SJSA1 (cell line): ENCODE measurements at regions not wholly inside any gene's neighbourhood (a gene's known extent, or its start where the extent isn't known, plus 50 kb on each side); places are given as distances from the start of the nearest gene placed in this dataset.

Experiments
- DNase-seq, 2 experiments: peaks; one replicate each; pipeline ENCODE4 v3.0.0-alpha.2; 2015 to 2020; ENCODE audit warnings: low spot score in 2 of 2, low read depth in 1 of 2
- H3K27ac ChIP-seq: fragments of 250-450 bp; sonication (Bioruptor Pico); 2 replicates; pipeline ENCODE4 v1.5.1; 2020; ENCODE audit warnings: mild to moderate bottlenecking, moderate library complexity
- H3K27me3 ChIP-seq: fragments of 250-450 bp; sonication (Bioruptor Pico); replicated peaks from 2 replicates; pipeline ENCODE4 v1.5.1; 2020; ENCODE audit warnings: mild to moderate bottlenecking, moderate library complexity
- H3K36me3 ChIP-seq: fragments of 250-450 bp; sonication (Bioruptor Pico); 2 replicates; pipeline ENCODE4 v1.5.1; 2020; ENCODE audit warnings: mild to moderate bottlenecking
- H3K4me1 ChIP-seq: fragments of 250-450 bp; sonication (Bioruptor Pico); replicated peaks from 2 replicates; pipeline ENCODE4 v1.6.1; 2021; ENCODE audit warnings: mild to moderate bottlenecking
- H3K4me3 ChIP-seq: fragments of 250-450 bp; sonication (Bioruptor Pico); 2 replicates; pipeline ENCODE4 v1.5.1; 2020; ENCODE audit warnings: mild to moderate bottlenecking
- H3K9me3 ChIP-seq: fragments of 250-450 bp; sonication (Bioruptor Pico); replicated peaks from 2 replicates; pipeline ENCODE4 v1.5.1; 2020; ENCODE audit warnings: mild to moderate bottlenecking

DNA sequence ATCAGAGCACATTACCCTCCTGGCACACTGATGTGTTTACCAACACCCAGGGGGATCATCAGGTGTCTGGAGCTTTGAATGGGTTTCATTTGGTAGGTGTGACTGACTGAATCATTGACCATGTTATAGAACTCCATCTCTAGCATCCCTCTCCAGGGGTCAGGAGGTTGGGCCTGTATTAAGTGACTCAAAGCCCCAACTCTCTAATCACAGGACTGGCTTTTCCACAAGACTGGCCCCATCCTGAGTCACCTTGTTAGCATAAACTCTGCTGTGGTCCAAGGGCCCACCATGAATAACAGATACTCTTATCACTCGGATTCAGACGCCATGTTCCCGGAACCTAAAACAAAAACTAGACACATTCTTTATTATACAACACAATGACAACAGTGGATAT is 125.9 kb upstream of the NDUFV2 start:
- Histone ChIP-seq H3K27ac (no peak overlapping the region), H3K27me3 (no peaks in the 10 kb centered on the region), H3K9me3 (no peaks in the 10 kb centered on the region; the same call in 1 of the 2 replicates), H3K36me3 (no peaks in the 10 kb centered on the region), H3K4me3 (no peak overlapping the region), H3K4me1 (peaks cover 28% of the 10 kb centered on the region)
- DNase-seq = no peak

- H3K9me3 ChIP-seq = no peaks in the 10 kb centered on the region; the same call in 1 of the 2 replicates
- no peaks in the 10 kb centered on the region for H3K36me3 ChIP-seq
- no peak overlapping the region for H3K4me3 ChIP-seq
- no peaks in the 10 kb centered on the region for H3K27me3 ChIP-seq
- DNase-seq = no peak
- H3K27ac ChIP-seq = no peak overlapping the region
- H3K4me1 ChIP-seq = peaks cover 33% of the 10 kb centered on the region
Observed at GRCh38 chr18:8977166-8977565, 125.3 kb upstream of the NDUFV2 start.

DNA sequence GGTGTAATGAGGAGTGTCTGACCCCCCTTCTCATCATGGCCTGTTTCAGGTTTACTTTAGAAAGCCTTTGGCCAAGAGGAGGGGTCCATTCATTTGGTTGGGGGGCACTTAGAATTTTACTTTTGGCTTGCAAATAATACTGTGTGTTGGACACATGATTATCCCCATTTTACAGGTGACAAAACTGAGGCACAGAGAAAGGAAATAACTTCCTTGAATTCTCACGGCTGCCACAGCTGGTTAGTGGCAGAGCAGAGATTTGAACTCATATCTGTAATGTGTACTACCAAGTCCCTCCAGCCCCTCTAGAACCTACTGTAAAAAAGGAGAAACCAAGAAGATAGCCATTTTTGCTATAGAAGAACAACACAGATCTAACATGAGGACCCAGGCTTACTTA is 124.8 kb upstream of the NDUFV2 start:
- peaks cover 37% of the 10 kb centered on the region for H3K4me1 ChIP-seq

GRCh38 chr18:8978394-8978793 is 124.1 kb upstream of the NDUFV2 start:
- no peak overlapping the region for H3K27ac ChIP-seq
- peaks cover 40% of the 10 kb centered on the region for H3K4me1 ChIP-seq
- H3K36me3 ChIP-seq = no peaks in the 10 kb centered on the region
- H3K9me3 ChIP-seq = no peaks in the 10 kb centered on the region; the same call in 1 of the 2 replicates
- H3K4me3 ChIP-seq = no peak overlapping the region
- H3K27me3 ChIP-seq = no peaks in the 10 kb centered on the region
- no peak for DNase-seq

More for the DNA sequence above, 124.8 kb upstream of the NDUFV2 start:
- H3K27me3 ChIP-seq = no peaks in the 10 kb centered on the region
- H3K4me3 ChIP-seq = no peak overlapping the region
- no peaks in the 10 kb centered on the region; the same call in 1 of the 2 replicates for H3K9me3 ChIP-seq
- H3K27ac ChIP-seq = no peak overlapping the region
- no peaks in the 10 kb centered on the region for H3K36me3 ChIP-seq
- DNase-seq = no peak

- Histone ChIP-seq H3K4me3 (no peak overlapping the region), H3K9me3 (no peaks in the 10 kb centered on the region; the same call in 1 of the 2 replicates), H3K36me3 (no peaks in the 10 kb centered on the region), H3K27me3 (no peaks in the 10 kb centered on the region), H3K27ac (no peak overlapping the region), H3K4me1 (peaks cover 40% of the 10 kb centered on the region)
- DNase-seq = peak in 1 of 2 experiments; percentile 25
Observed at GRCh38 chr18:8979258-8979988, 123.1 kb upstream of the NDUFV2 start.

- DNase-seq = peak; percentile 73 to 77
- H3K4me3 ChIP-seq = no peak overlapping the region
- no peaks in the 10 kb centered on the region for H3K9me3 ChIP-seq
- no peaks in the 10 kb centered on the region for H3K27me3 ChIP-seq
- H3K36me3 ChIP-seq = no peaks in the 10 kb centered on the region
- peaks cover 40% of the 10 kb centered on the region for H3K4me1 ChIP-seq
- peak overlapping the region; percentile 15 for H3K27ac ChIP-seq
Observed at GRCh38 chr18:8980496-8980895, 122.0 kb upstream of the NDUFV2 start.

- Histone ChIP-seq H3K36me3 (no peaks in the 10 kb centered on the region), H3K27me3 (no peaks in the 10 kb centered on the region), H3K4me3 (no peak overlapping the region), H3K27ac (peak overlapping the region; percentile 15), H3K4me1 (peaks cover 40% of the 10 kb centered on the region), H3K9me3 (no peaks in the 10 kb centered on the region)
- no peak for DNase-seq
Observed at GRCh38 chr18:8980918-8981317, 121.6 kb upstream of the NDUFV2 start.

DNA sequence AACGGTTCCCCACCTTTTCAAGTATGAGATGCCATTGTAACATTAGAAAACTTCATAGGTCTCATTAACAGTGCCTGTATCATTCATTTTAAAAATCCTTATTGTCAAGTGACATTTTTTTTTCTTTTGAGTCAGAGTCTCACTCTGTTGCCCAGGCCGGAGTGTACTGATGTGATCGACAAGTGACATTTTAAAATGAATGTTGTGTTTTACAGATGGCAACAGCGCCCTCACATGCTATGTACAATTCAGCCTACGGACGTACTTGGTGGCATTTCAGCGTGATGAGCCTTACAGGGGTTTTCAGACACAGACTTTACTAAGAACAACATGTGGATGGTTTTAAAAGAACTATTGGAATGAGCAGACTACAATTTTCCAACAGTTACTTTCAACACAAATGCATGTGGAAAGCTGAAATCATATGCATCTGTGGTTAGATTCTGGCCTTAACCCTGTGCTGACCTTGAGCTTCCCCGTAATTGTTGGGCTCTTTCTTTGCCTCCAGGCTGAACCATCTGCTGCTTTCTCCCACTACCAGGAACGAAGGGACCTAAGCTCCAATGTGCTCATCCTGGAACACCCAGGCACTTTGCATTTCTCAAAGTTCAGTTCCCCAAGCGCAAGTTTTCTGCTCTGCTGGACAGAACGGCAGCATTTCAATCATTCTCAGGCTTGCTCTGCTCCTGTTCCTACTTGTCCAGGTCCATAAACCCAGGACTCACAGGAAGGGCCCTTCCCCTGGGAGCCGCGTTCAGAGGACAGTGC is 119.9 kb upstream of the NDUFV2 start:
- H3K4me1 ChIP-seq = peaks cover 40% of the 10 kb centered on the region
- DNase-seq = peak; percentile 61 to 62
- no peaks in the 10 kb centered on the region for H3K27me3 ChIP-seq
- no peaks in the 10 kb centered on the region for H3K36me3 ChIP-seq
- no peak overlapping the region for H3K27ac ChIP-seq
- H3K9me3 ChIP-seq = no peaks in the 10 kb centered on the region
- H3K4me3 ChIP-seq = no peak overlapping the region

- peaks cover 40% of the 10 kb centered on the region for H3K4me1 ChIP-seq
- no peak overlapping the region for H3K27ac ChIP-seq
- no peak overlapping the region for H3K4me3 ChIP-seq
- H3K36me3 ChIP-seq = no peaks in the 10 kb centered on the region
- no peaks in the 10 kb centered on the region for H3K9me3 ChIP-seq
- DNase-seq = no peak
- no peaks in the 10 kb centered on the region for H3K27me3 ChIP-seq
Observed at GRCh38 chr18:8983195-8983594, 119.3 kb upstream of the NDUFV2 start.

DNA sequence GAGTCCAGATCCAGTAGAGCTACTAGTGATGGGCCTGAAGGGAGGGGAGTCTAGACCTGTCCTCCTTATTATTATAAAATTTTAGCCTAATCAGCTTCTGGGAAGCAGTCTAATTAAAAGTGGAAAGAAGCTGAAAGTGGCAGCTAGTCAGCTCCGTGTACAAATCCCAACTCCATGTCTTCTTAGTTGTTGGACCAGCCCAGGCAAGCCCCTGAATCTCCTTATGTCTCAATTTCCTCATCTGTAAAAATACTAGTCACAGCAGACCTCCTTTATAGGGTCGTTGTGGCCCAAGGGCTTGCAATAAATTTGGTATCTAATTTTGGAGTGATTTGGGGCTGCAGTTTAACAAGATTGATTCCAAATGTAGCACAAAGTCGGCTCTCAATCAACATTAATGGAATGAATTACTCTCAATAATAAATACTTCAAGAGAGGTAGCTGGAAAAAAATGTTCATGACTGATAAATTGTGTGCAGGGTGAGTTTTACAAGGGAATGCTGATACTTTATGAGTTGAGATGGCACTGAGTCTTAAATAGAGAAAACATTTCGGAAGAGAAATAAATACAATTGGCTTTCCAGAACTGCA is 118.3 kb upstream of the NDUFV2 start:
- H3K4me1 ChIP-seq = peaks cover 36% of the 10 kb centered on the region
- no peaks in the 10 kb centered on the region for H3K9me3 ChIP-seq
- H3K4me3 ChIP-seq = no peak overlapping the region
- no peak for DNase-seq
- no peaks in the 10 kb centered on the region for H3K36me3 ChIP-seq
- no peaks in the 10 kb centered on the region for H3K27me3 ChIP-seq
- H3K27ac ChIP-seq = no peak overlapping the region

GRCh38 chr18:8987241-8987640 is 115.3 kb upstream of the NDUFV2 start:
- peaks cover 14% of the 10 kb centered on the region for H3K4me1 ChIP-seq
- H3K9me3 ChIP-seq = no peaks in the 10 kb centered on the region
- no peaks in the 10 kb centered on the region for H3K36me3 ChIP-seq
- no peak overlapping the region for H3K27ac ChIP-seq
- no peak for DNase-seq
- H3K27me3 ChIP-seq = no peaks in the 10 kb centered on the region
- H3K4me3 ChIP-seq = no peak overlapping the region

DNA sequence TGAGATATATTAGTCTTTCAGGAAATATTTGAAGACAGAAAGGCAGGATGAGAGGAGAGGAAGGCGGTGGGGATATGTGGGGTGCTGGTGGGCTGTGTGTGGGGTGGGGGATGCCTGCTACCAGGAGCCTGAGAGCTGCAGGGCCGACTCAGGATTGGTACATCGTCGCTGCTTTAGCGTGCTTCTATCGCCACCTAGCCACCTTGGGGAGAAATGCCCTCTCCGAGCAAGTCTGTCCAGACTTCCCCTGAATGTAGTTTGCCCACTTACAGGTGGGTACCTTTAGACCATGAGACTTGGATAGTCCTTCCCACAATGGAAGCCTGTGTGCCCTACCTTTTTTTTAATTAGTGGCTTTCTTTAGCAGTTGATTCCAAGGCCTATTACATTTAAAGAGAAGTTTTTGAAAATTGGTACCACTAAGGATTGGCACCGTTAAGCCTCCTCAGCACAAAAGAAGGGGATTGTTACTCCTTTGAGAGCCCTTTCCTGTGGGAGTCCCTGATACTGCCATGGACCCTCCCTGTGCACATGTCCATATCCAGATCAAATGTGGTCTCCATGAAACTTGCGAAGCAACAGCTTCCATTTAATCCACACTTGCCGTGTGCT is 114.1 kb upstream of the NDUFV2 start:
- H3K36me3 ChIP-seq = no peaks in the 10 kb centered on the region
- no peaks in the 10 kb centered on the region for H3K9me3 ChIP-seq
- H3K4me1 ChIP-seq = peaks cover 8% of the 10 kb centered on the region; the same call in 1 of the 2 replicates
- DNase-seq = peak; percentile 32 to 65
- no peak overlapping the region for H3K27ac ChIP-seq
- no peak overlapping the region for H3K4me3 ChIP-seq
- H3K27me3 ChIP-seq = no peaks in the 10 kb centered on the region

GRCh38 chr18:8989017-8989416 is 113.5 kb upstream of the NDUFV2 start:
- Histone ChIP-seq H3K27ac (no peak overlapping the region), H3K9me3 (no peaks in the 10 kb centered on the region), H3K4me1 (peaks cover 8% of the 10 kb centered on the region; the same call in 1 of the 2 replicates), H3K4me3 (no peak overlapping the region), H3K36me3 (no peaks in the 10 kb centered on the region), H3K27me3 (no peaks in the 10 kb centered on the region)
- DNase-seq = no peak
